Effector CD4-positive, alpha-beta T cell (primary cell): ENCODE measurements at regions not wholly inside any gene's neighbourhood (a gene's known extent, or its start where the extent isn't known, plus 50 kb on each side); places are given as distances from the start of the nearest gene placed in this dataset.

ENCODE experiments used
- DNase-seq: peaks from one replicate; pipeline ENCODE4 v3.0.0-alpha.2; 2020

GRCh38 chr2:60603533-60604190 lies 50.2 kb upstream of the BCL11A start:
- no peak for DNase-seq

DNA sequence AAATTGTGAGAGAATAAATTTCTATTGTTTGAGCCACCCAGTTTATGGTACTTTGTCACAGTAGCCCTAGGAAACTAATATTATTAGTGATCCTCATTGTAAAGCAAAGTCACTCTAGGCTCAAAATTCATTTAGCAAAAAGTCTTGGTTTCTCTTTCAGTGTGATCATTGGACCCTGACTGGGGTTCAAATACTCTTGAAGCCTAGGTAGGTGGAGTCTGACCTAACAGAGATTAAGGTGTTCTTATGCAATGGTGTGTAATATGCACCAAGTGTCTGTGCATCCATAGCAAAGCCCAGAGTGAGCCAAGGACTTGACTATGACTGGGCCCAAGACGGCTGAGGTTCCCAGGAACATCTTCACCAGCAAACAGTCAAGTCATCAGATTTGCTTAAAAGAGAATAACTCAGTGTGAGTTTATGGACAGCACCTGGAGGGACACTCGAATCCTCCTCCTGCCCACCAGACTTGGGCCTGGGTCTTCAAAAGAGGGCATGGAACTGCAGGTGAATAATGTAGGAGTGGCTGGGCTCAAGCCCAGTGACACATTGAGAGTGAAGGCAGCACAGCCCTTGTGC lies 51.1 kb upstream of the BCL11A start:
- DNase-seq = no peak

- no peak for DNase-seq
These were observed 52.4 kb upstream of the BCL11A start for GRCh38 chr2:60605866-60606265.

GRCh38 chr2:60608679-60609078 lies 55.2 kb upstream of the BCL11A start:
- no peak for DNase-seq

- DNase-seq = no peak
These were observed 58.6 kb upstream of the BCL11A start for GRCh38 chr2:60612033-60612432.

DNA sequence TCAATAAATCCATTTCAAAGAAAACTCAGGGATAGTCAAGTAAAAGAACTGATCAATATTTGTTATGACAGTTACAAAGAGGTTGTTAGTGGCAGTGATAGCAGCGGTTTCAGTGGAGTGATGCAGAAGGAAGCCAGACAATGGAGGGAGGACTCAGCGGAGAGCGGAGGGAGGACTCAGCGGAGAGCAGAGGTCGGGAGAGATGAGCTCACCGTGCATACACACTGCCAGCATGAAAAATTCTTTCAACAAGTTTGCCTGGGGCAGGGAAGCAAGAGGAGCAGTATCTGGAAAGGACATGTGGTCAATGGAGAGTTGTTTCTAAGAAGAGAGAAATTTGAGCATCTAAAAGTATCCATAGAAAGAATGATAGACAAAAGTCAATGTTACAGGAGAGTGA lies 60.9 kb upstream of the BCL11A start:
- no peak for DNase-seq

DNA sequence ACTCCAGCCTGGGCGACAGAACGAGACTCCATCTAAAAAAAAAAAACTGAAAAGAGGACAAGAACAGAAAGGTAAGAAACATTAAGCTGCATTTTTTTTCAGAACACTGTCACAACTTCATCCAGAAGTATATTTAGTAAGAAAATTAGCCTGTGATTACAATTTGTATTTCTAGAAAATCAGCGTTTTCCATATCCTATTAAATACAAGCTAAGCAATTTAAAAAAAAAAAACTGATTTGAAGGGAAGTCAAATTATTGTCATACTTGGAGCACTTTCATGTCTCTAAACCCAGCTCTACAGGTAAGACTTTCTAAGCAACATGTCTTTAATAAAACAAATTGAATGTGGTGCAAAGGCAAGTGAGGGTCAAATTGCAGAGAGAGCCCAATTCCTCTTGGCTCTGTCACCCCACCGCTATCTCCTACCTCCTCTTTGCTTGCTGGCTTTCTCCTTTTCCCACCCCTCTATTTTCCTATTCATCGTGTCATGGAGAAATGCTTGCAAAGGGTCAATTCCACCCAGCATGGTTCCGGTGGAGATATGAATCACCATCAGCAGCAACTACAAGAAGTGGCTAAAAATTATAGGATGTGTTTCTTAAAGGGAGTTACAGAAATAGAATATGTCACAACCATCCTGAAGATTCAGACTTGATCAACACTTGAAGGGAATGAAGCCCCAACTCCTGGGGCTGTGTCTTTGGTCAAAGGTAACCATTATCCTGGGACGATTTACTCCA lies 68.4 kb upstream of the BCL11A start:
- no peak for DNase-seq

DNA sequence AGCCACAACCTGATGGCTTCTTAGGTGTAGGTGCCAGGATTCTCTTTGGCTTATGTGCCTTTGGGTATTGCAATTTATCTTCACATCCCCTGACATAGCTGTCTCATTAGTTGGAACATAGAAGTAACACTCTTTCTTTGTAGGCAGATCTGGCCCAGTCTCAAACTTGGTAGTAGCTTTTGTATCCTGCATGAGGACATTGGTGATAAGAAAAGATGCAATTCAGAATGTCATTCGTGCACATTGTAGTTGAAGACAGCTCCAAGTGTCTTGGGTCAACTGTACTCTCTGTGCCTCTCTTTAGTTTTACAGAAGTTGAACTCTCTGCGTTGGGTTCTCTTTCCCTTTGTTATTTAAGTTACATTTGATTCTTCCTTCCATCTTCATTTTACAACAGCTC lies 69.6 kb upstream of the BCL11A start:
- DNase-seq = no peak

DNA sequence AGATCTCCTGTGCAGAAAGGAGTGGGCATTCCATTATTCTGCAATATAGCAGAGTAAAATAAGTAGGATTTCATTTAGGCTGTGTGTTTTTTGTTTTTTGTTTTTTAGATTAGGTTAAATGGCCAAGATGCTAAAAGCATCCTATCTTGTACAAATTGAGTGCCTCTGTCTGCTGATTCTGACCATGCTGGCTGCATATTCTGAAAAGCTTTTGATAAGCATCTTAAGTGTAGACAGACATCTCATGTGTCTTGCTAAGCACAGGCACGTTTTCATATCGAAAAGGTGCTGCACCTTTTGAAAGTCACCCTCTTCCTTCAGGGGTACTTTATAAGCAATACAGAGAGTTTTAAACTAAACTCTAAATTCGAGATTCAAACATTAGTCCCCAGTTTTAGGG lies 74.0 kb upstream of the BCL11A start:
- no peak for DNase-seq

GRCh38 chr2:60628026-60628425 lies 74.6 kb upstream of the BCL11A start:
- DNase-seq = no peak

GRCh38 chr2:60628615-60629304 lies 75.3 kb upstream of the BCL11A start:
- no peak for DNase-seq

DNA sequence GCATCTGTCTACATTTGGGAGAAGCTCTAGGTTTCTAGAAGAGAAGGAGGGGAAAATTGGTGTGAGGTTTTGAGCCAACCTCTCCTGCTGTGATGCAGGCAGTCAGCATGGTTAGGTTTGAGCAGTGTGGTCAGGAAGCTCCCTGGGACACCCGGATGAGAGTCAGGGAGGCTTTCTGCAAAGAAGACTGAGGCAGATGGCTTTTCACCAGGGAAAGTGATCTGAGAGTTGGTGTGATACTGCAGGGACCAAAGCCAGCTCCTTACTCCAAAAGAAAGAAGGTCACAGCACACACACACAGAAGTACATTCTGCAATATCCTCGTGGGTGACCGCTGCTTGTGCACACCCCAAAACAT lies 75.8 kb upstream of the BCL11A start:
- no peak for DNase-seq

- DNase-seq = no peak
These were observed 76.4 kb upstream of the BCL11A start for GRCh38 chr2:60629801-60630385.

DNA sequence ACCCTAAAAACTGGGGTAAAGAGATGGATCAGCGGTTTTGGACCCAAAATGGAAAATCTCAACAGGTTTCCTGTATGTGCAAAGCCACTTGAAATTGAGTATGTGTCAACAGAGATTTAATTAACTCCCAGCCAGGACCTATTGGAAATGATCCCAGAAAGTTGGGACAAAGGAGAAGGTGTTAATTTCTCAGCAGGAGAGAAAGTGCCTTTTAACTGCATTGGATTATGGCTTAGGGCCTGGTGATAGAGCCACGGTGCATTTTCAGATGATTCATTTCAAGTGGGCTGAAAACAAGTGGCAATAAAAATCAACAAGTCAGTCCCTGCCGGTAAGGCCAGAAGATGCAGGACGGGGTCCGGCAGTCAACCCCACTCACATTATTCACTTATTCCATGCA lies 80.2 kb upstream of the BCL11A start:
- DNase-seq = no peak

- no peak for DNase-seq
These were observed 81.0 kb upstream of the BCL11A start for GRCh38 chr2:60634438-60634837.

GRCh38 chr2:60641811-60642788 lies 88.6 kb upstream of the BCL11A start:
- DNase-seq = peak; percentile 7

GRCh38 chr2:60643747-60644146 lies 90.3 kb upstream of the BCL11A start:
- DNase-seq = no peak

- DNase-seq = no peak
These were observed 91.5 kb upstream of the BCL11A start for GRCh38 chr2:60644951-60645350.

DNA sequence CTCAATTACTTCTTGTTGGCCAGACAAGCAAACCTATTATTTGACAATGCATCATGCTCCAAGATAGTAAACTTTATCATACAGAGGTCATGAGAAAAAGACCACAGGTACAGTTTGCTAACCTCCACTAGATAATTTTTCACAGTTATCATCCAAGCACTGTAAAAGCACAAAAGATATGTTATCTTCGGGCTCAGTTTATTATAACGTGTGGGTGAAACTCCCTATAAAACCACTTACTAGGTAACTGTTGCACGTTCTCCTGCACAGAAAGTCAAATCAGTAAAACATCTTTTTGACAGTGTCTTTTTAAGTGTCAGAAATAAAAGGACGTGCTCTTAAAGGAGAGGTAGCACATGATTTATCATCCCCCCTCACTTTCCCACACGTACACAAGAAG lies 94.7 kb upstream of the BCL11A start:
- no peak for DNase-seq

GRCh38 chr2:60649721-60650120 lies 96.3 kb upstream of the BCL11A start:
- no peak for DNase-seq

GRCh38 chr2:60652832-60653340 lies 99.4 kb upstream of the BCL11A start:
- DNase-seq = no peak

DNA sequence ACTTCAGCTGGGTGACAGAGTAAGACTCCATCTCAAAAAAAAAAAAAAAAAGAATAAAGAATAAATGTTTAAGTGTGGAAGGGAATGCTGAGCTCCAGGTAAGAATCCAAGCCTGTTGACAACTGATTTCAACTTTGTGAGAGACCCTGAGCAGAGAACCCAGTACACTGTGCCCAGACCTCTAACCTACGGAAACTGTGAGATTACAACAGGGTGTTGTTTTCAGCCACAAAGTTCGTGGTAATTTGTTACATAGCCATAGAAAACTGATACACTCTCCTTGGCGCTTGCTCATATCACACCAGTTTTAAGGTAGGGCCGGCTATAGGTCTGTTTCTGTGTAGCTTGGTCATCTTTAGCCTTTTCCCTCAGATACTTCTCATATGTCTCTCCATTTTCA lies 98.4 kb upstream of the PAPOLG start:
- DNase-seq = no peak
